ENCODE measurements at regions not wholly inside any gene's neighbourhood (a gene's known extent, or its start where the extent isn't known, plus 50 kb on each side); places are given as distances from the start of the nearest gene placed in this dataset.

GRCh38 chr4:148653681-148654080, 211.5 kb upstream of the NR3C2 start:
- TF ChIP-seq CTCF (IDR thresholded peaks at IDR 0.05; ENCODE audit: borderline replicate concordance, extremely low read depth, low read length, poor library complexity, severe bottlenecking) (no peak), EZH2 (IDR thresholded peaks at IDR 0.05; ENCODE audit: borderline replicate concordance, low read depth, low read length, severe bottlenecking) (no peak)
